ENCODE measurements at regions not wholly inside any gene's neighbourhood (a gene's known extent, or its start where the extent isn't known, plus 50 kb on each side); places are given as distances from the start of the nearest gene placed in this dataset.
A peak's percentile ranks its signal among the peaks of the same experiment; 100 is the strongest.

DNA sequence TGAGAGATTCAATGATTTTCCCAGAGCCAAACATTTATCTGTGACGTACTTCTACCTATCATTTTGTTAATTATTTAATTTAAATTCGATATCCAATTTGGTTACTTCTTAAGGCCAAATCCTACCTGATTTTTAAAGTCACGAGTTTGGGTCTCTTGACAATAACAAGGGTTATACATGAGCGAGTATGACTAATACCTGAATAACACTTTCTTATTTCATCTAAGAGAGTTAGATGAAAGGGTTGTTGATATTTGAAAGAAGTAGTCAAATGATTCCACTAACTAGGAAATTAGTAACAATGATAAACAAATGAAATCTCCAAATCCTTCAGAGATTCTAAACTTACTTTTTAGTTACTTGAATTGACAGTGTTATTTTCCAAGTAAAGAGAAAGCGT lies 1086.9 kb downstream of the XPNPEP1 start:
- DNase-seq = no peak

DNA sequence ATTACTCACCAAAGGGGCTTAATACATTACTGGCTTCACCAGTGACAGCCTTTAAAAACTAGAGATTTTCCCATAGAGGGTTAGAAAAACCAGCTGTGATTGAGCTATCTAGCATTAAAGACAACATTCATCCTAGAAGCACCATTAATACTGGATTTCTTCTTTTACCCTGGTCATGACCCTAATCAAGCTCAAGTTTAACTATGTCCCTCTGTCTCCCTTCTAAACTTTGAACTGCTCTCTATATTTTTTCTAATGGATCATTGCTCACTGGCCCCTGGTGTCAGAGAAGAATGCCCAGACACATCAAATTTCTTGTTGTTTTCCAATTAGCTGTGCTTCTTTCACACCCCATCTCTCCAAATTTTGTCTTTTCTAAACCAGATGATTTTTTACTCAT lies 1101.3 kb downstream of the XPNPEP1 start:
- no peak for DNase-seq

DNA sequence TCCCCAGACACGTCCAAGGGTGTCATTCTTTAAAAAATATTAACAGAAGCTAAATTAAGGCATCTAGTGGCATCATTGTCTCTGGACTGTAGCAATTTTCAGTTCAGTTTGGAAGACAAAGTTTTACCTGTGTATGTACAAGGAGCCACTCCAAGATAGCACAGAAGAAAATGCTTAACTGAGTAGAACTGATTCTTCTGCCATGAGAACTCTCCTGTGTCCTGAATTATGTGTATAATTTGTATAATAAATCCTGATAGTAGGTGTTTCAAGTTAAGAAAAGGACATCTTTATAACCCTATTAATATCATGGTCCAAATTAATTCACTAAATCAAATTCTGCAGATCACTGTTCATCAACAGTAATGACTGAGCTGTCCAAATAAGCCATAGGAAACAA lies 1104.0 kb downstream of the XPNPEP1 start:
- DNase-seq = no peak

DNA sequence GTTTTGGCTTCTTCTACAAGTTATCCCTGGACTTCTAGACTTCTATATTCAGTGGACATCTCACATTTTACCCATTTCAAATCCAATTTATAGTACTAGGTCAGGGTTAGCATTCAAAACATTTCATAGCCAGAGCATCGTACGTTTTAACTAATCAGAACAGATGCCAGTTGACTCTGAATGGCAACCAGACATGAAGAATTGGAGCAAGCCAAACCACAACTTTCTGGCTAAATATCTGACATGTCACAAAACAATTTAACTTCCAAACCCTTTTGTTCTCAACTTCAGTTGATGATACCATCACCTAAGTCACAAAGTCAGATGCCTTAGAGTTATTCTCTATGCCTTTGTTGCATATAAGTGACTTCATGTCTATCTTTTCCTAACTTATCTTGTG lies 1105.7 kb downstream of the XPNPEP1 start:
- DNase-seq = no peak

DNA sequence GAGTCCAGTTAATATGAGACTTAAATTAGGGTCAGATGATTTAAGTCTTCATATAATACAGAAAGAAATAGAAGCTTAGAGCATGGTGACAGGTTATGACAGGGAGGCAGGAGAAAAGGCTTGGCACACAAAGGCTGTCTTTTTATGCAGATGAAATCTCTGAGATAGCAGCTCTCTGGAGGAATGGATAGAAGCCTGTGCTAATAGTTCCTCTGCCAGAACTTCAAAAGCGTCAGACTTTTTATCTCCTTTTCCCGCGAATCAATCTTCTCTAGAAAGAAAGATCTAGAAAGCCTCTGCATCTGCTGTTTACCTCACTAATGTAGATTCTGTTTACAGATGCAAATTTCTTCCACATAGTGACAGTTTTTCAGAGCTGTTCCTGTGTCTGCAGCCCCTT lies 1106.2 kb downstream of the XPNPEP1 start:
- no peak for DNase-seq

DNA sequence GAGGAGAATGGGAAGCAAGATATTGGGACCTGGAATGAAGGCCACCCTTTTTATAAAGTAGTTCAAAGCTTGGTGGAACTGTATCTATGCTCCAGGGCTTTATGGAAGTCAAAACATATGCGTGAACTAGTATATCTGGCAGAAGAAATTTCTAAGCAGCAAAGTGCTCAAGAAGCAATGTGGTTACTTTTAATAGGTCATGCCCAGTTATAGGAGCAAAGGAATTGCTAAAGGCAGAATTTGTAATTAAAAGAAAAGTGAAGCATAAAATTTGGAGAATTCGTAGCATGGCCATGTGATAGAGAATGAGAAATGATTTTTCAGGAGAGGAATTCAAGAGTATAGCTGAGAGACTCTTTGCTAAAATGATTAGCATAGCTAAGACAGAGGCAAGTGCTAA lies 1110.4 kb downstream of the XPNPEP1 start:
- DNase-seq = no peak

DNA sequence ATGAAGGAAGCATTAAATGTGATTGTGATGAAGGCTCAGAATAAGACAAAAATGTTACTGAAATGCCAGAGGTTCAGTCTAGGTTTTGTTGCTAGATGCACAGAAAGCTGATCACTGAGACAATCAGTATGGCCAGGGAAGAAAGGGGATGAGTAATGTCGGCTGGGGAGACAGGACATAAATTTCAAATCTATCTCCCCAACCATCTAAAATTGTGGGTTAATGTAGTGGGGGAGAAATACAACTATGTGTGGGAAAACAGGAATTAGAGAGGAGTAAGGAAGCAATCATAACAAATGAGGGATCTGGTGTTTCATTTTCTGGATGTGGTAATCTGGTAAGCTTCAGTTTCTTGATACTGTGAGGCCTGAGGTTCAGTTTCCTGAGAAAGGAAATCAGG lies 1111.0 kb downstream of the XPNPEP1 start:
- no peak for DNase-seq

DNA sequence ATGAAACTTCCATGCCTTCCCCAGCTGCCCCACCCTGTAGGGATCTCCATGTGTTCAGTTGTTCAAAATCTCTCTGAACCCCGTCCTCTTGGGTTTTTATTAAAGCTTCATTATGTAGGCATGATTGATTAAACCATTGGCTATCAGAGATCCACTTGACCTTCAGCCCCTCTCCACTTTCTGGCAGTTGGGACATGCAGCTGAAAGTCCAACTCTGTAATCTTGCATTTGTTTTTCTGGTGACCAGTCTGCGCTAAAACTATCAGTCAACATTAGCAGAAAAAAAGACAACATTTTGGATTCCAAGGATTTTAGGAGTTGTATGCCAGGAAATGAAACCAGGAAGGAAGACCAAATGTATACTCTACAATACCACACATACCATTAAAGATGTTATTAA lies 1115.1 kb downstream of the XPNPEP1 start:
- DNase-seq = no peak

DNA sequence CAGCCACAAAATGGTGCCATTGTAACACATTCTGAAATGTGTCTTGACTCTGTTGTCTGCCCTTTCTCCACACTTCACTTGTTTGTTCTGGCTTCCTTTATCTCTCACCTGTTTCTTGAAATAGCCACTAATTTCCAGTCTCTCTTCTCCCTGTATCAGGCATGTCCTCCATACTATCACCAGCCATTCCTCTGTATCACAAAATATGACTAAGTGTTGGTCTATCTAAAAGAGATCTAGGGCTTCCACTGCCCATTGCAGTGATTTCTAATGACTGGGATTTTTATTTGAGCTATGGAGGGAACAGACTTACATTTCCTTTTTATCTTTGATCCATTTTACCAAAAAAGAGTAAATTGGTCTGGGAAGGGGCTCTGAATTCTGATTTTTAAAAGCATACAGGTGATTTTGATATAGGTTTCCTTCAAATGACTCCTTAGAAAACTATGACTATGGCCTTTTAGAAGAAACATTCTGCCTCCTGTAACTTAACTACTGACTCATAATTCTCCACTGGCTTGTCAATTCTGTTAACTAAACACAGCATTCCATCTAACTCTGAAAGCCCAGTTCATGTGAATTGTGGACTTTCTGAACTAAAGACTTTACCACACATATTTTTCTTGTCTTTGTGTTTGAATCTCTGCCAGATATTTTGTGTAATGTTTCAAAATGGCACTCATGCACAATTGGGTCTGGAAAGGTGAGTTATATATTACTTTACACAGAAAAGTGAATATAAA lies 1121.4 kb downstream of the XPNPEP1 start:
- no peak for DNase-seq

DNA sequence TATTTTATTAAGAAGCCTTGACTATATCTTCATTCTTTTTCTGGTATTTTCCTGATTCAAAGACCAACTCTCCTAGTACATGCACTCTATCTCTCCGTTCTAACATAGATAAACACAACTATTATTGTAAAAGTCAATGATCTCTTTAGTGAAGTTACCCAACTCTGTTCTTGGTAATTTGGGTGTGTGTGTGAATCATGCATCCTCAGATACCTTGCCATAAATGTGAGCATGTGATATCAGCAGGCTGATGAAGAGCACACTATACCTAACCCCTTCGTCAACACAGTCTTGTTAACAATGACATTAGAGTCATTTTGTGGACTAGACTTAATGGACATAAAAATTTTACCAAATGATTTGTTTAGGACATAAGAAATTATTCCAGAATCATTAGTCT lies 1122.1 kb downstream of the XPNPEP1 start:
- DNase-seq = no peak

DNA sequence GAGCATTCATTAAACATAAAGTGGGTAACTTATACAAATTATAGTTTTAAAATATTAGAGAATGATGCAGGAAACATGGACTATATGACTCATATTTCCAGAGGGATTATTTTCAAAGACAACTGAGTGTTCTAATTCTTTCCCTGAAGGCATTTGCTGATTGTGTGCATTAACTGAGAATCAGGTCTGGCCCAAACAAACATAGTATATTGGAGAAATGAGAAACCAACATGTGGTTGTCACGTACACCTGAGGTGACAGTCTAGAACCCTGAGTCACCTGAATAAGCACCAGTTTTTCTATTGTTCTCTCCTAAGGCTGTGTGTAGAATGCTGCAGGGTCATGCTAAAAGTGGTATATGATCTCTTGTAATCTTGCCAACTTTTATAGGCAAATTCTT lies 1125.7 kb downstream of the XPNPEP1 start:
- DNase-seq = no peak

DNA sequence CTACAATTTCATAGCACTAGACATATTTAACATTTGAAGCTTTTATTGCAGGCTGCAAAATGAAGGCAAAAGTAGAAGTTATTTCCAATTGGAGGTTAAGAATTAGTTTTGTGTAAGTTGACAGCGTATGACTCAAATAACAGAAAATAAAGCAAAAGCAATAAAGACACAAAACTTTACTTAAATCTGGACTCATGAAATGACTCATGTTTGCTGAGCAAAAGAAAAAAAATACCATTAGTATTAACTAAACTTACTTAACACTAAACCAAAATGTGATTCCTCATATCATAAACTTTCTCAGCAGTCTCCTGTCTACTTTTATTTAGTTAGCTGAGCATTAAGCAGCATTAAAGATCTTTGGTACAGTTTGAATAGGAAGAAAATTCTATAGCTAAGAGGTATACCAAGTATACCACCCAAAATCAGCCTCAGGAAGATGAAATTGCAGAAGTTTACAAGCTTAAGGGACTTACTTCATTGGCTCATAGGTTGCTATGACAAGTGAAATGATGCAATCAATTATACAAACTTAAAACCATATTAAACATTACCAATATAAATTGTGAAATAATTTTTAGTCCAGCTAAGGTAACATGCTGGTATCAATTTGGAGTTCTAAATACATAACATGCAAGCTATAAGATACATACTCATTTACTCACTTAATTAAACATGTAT lies 1131.4 kb downstream of the XPNPEP1 start:
- DNase-seq = no peak

DNA sequence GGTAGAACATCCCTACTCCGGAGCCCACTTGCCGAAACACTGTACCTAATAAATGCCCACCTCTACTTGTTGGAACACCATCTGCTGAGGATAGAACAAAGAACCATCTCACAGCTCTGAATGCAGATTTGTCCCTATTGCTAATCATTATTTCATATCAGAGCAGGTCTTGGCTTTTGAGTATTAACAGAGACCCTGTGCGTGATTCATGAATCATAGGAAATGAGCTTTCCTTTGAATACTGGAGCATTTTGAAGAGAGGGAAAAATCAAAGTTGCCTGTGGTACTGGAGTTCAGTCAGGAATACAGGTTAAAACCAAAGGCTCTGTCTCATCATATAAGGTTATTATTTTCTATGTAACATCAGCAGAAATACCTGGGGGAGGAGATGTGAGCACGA lies 1132.3 kb downstream of the XPNPEP1 start:
- no peak for DNase-seq

DNA sequence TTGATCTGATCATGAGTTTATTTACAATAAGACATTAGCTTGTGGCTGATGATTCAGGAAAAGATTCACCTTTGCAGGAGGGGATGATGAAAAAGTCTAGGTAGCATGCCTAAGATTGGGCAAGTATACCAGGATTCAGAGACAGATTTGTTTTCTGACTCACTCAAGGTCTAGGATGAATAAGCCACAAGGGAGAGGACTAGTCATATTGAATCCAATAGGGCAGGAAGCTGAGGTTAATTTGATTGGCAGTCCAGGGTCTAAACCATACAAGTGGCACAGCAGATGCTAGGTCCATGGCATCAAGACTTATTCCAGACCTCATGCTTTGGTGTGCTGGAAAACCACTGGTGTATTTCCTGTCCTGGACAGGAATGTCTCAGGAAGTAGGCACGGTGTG lies 1133.4 kb downstream of the XPNPEP1 start:
- no peak for DNase-seq

DNA sequence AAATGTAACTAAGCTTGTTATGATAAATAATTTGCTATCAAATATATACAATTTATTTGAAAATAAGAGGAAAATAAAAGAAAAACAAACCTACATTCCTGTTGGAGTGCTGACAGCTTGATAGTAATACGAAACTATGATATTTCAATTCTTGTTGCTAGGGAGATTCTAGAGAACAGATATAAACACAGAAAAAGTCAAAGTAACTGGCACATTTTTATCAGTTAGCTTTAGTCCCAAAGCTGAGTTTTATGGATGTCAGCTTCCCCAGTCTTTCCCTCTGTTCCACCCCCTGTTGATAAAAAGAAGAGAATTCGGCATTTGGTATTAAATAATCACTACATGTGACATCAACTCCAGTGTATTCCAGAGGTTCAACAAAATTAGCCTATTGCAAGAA lies 1134.0 kb downstream of the XPNPEP1 start:
- DNase-seq = no peak

DNA sequence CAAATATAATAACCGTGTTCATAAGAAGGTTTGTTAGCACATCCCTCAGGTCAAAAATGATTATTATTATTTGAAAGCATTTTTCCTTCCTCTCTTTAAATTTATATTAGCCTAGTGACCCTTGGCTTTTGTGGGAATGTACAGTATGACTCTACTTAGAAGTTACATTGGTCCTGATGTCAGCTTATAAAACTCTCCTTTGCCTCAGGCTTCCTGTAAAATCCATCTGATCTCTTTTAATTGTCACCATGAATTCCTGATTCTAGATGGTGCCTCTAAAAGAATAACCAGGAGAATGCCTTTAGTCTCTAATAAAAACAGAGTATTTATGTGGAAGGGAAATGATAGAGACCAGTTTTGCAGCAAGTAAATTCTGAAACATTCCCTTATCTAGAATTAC lies 1134.4 kb downstream of the XPNPEP1 start:
- DNase-seq = no peak

DNA sequence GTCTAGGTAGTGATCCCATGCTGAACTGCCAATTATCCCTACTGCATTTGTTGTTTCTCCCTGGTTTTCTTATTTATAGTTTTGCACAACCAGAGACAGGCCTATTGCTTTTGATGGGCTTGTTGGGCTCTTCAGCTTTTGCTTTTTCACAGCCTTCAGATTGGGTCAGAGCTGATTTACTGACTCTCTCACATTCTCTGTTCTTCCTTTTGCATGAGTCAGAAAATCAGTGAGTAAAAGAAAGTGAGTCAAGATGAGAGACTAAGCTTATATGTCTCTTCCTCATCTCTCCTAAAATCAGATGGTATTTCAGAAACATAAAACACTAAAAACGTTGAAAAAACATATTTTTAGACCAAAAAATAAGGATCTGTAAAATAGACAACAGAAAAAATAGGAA lies 1135.4 kb downstream of the XPNPEP1 start:
- DNase-seq = no peak

DNA sequence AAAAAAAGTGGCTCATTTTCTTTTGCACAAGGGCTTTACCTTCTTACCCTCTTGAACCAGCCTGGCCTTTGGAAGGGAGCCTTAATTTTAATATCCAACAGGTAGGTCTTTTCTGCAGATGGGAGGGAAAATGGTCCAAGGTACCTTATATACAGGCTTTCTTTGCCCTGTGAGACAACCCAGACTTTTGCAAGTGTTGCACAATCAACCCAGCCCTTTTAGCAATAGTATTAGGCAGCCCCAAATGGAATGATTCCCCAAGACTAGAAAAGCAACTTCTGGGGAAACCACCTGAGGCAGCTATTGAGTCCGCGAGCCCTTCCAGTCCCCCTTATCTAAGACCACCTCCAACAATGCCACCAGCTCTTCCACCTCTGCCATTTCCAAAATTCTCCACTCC lies 1138.3 kb downstream of the XPNPEP1 start:
- no peak for DNase-seq

DNA sequence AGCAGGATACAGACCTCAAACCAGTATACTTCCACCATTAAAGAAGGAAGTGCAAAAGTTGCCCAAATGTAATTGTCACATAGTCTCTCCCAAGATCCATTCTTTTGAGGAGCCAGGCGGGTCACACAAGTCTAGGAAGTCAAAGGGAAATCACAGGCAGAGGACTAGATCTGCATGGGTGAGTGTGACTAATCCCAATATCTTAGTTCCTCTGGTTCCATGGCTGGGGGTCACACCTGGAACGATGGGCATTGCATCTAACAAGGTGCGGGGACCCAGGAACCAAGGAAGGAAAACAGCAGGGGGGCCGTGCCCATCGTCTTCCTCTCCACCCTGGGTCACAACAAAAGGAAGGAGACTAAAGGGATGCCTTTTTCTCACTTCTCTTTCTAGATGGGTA lies 1138.8 kb downstream of the XPNPEP1 start:
- DNase-seq = no peak

DNA sequence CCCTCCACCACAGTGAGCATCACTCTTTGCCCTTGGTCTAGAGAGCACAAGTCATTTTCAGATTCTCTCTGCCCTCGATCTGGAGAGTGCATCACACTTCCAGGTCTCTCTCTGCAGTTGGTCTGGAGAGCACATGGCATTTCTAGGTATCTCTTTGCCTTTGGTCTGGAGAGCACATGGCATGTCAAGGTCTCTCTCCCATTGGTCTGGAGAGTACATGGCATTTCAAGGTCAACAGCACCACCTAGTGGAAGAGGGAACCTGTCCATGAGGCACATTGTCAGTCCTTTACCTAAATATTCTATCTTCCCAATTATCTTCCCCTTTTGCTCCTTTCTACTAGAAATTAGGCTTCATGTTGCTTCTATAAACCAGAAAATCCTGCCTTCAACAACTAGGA lies 1139.4 kb downstream of the XPNPEP1 start:
- DNase-seq = peak; percentile 78

DNA sequence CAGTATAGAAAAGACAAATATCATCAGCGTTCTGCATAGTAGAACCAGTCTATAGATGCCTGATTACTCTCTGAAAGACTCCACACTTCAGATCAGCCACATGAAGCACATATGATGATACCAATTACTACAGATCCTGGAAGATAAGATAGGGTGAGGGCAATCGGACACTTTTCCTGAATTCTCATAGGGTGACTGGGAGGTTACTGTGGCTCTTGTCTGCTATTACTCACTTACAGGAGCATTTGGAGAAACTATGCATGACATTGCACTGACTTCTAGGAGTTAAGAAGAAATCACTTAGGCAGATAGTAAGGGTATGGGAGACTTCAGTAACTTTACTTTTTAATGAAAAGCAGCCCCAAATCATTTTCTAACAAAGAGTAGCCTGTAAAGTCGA lies 1140.9 kb downstream of the XPNPEP1 start:
- DNase-seq = no peak

DNA sequence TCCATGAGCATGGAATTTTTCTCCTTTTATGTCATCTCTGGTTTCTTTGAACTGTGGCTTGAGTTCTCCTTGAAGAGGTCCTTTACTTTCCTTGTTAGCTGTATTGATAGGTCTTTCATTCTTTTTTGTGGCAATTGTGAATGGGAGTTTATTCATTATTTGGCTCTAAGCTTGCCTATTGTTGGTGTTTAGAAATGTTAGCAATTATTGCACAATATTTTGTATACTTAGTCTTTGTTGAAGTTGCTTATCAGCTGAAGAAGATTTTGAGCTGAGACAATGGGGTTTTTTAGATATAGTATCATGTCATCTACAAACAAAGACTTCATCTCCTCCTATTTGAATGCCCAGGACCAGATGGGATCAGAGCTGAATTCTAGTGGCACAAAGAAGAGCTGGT lies 1143.8 kb downstream of the XPNPEP1 start:
- no peak for DNase-seq

DNA sequence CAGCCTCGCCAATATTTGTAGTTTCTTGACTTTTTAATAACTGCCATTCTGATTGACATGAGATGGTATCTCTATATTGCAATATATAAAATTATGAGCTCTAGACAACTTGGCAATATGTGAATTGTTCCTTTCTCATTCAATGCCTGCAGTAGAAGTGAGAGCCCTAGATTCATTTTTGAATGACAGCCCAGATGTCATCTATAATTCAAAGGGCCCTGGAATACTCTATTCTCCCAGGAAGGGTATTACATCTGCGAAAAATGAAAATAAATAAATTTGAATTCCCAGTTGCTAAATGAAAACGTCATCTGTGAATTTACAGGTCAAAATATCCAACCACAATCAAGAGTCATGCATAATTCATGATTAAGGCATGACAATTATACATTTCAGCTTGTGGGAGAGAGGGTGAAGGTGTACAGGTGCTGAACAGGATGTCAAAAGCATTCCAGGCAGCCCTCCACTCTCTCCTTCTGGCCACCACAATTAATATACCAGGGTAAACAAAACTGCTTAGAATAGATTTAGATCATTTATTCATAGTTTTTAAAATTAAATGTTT lies 1147.3 kb downstream of the XPNPEP1 start:
- no peak for DNase-seq

DNA sequence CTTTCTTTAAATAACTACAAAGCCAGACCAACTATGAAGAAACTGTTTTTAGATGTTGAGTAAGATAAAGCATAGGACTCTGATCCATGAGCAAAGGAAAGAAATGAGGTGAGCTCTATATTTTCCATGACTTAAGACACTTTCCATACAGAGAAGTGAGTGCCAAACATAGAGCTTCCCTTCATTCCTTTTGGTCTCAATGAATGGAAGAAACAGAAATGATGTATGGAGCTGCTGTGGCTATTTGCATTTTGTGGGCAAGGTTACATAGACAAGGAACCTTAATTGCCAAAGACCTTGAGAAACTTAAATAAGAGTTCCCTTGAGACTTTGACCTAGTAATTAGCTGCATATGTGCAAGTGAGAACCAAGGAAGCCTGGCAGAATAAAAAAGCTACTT lies 1152.2 kb downstream of the XPNPEP1 start:
- DNase-seq = no peak

DNA sequence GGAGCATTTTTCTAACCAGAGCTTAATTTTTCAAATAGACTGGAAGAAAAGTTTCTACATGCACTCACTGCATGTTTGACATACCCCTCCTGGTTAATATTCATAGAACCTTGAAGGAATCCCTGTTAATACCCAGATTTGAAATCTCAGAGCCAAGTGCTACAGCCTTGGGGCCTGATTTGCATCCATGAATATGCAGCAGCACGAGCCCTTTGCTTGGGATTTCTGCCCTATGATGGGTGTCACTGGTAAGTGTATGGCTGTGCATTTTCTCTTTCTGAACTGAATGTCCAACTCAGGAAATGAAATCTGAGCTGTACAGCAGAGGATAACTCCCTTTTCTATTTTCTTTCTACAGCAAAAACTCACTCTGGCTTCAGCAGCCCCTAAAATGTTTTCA lies 1157.5 kb downstream of the XPNPEP1 start:
- no peak for DNase-seq

Measured in hematopoietic multipotent progenitor cell treated with erythropoietin and hydrocortisone succinate and interleukin-3 and kit ligand, for 6 days (in vitro differentiated cells).